ENCODE measurements at regions not wholly inside any gene's neighbourhood (a gene's known extent, or its start where the extent isn't known, plus 50 kb on each side); places are given as distances from the start of the nearest gene placed in this dataset.

- DNase-seq (ENCODE audit: low spot score in 2 of 2), result no peak
- no peaks in the 10 kb centered on the region for H3K36me3 ChIP-seq
- no peak overlapping the region for H3K4me3 ChIP-seq
- no peak overlapping the region for H3K27ac ChIP-seq
- no peak for TF ChIP-seq POLR2A (IDR thresholded peaks at IDR 0.05)
- TF ChIP-seq CTCF (IDR thresholded peaks at IDR 0.05), result no peak
- H3K9me3 ChIP-seq, result no peaks in the 10 kb centered on the region
- H3K27me3 ChIP-seq, result no peaks in the 10 kb centered on the region
- WGBS, result 100% methylated on average over 1 of the region's 1 CpG
- H3K4me1 ChIP-seq, result peaks cover 2% of the 10 kb centered on the region
Observed at GRCh38 chr7:42348071-42348470, 111.1 kb upstream of the GLI3 start.

- DNase-seq (ENCODE audit: low spot score in 2 of 2), result no peak
- WGBS, result 48% methylated on average over 4 of the region's 4 CpGs
- TF ChIP-seq POLR2AphosphoS5 (IDR thresholded peaks at IDR 0.05), result no peak
- TF ChIP-seq EP300 (IDR thresholded peaks at IDR 0.05), result no peak
- no peak for TF ChIP-seq POLR2A (IDR thresholded peaks at IDR 0.05)
- Histone ChIP-seq H3K4me1 (peaks cover 2% of the 10 kb centered on the region), H3K9me3 (no peaks in the 10 kb centered on the region), H3K27ac (no peak overlapping the region), H3K27me3 (no peaks in the 10 kb centered on the region), H3K4me3 (no peak overlapping the region), H3K36me3 (no peaks in the 10 kb centered on the region)
Observed at GRCh38 chr7:42347616-42348015, 110.6 kb upstream of the GLI3 start.

GRCh38 chr7:42345478-42346299 is 108.7 kb upstream of the GLI3 start:
- DNase-seq (ENCODE audit: low spot score in 2 of 2), result no peak
- Histone ChIP-seq H3K9me3 (no peaks in the 10 kb centered on the region), H3K4me3 (no peak overlapping the region), H3K27ac (no peak overlapping the region), H3K36me3 (no peaks in the 10 kb centered on the region), H3K4me1 (peaks cover 2% of the 10 kb centered on the region), H3K27me3 (no peaks in the 10 kb centered on the region)
- TF ChIP-seq CTCF (IDR thresholded peaks at IDR 0.05) (no peak), POLR2AphosphoS5 (IDR thresholded peaks at IDR 0.05) (no peak), EP300 (IDR thresholded peaks at IDR 0.05) (no peak), POLR2A (IDR thresholded peaks at IDR 0.05) (no peak)
- 78% methylated on average over 1 of the region's 1 CpG for WGBS

GRCh38 chr7:42344198-42344755 is 107.3 kb upstream of the GLI3 start:
- Histone ChIP-seq H3K36me3 (no peaks in the 10 kb centered on the region), H3K4me3 (no peak overlapping the region), H3K9me3 (no peaks in the 10 kb centered on the region), H3K27ac (no peak overlapping the region), H3K4me1 (peaks cover 2% of the 10 kb centered on the region), H3K27me3 (no peaks in the 10 kb centered on the region)
- TF ChIP-seq POLR2AphosphoS5 (IDR thresholded peaks at IDR 0.05), result no peak
- no peak for TF ChIP-seq POLR2A (IDR thresholded peaks at IDR 0.05)
- no peak for TF ChIP-seq EP300 (IDR thresholded peaks at IDR 0.05)
- TF ChIP-seq CTCF (IDR thresholded peaks at IDR 0.05), result no peak
- 70% methylated on average over 3 of the region's 3 CpGs for WGBS
- DNase-seq (ENCODE audit: low spot score in 2 of 2), result no peak

- Histone ChIP-seq H3K27me3 (no peaks in the 10 kb centered on the region), H3K4me3 (no peak overlapping the region), H3K4me1 (no peaks in the 10 kb centered on the region), H3K36me3 (no peaks in the 10 kb centered on the region), H3K27ac (no peak overlapping the region), H3K9me3 (no peaks in the 10 kb centered on the region)
- WGBS, result 73% methylated on average over 3 of the region's 3 CpGs
- no peak for TF ChIP-seq POLR2A (IDR thresholded peaks at IDR 0.05)
- TF ChIP-seq CTCF (IDR thresholded peaks at IDR 0.05), result no peak
- no peak for DNase-seq (ENCODE audit: low spot score in 2 of 2)
Observed at GRCh38 chr7:42342381-42342780, 105.4 kb upstream of the GLI3 start.

Data from suprapubic skin (tissue), 4 donors.